SW 1271 (cell line): ENCODE measurements at regions not wholly inside any gene's neighbourhood (a gene's known extent, or its start where the extent isn't known, plus 50 kb on each side); places are given as distances from the start of the nearest gene placed in this dataset.

ENCODE experiments used
- DNase-seq, 2 experiments: peaks; one replicate each; lab custom pipeline; 2025; lab: John Stamatoyannopoulos, UW

DNA sequence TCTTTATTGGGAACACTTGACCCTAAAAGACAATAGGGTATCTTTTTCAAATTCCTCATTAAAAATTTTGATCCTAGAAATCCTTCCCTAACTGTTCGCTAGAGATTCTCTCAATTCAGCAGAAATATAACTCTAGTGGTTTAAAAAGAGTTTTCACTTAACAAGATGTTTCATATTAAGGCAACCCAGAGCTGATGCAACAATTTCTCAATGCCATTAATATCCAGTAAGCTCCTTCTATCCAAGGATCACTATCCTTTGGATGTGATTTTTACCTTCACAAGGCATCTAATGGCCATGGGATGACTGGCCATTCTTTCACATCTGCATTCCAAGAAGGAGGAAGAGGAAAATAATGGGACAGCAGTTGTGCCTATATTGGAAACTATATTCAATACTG lies 183.4 kb downstream of the ANKRD50 start:
- no peak for DNase-seq

GRCh38 chr4:124530464-124531077 lies 182.0 kb downstream of the ANKRD50 start:
- DNase-seq, result no peak

- DNase-seq, result no peak
Observed at GRCh38 chr4:124534131-124534530, 178.4 kb downstream of the ANKRD50 start.

GRCh38 chr4:124535003-124535402 lies 177.5 kb downstream of the ANKRD50 start:
- no peak for DNase-seq

GRCh38 chr4:124536946-124537345 lies 175.6 kb downstream of the ANKRD50 start:
- no peak for DNase-seq

- no peak for DNase-seq
Observed at GRCh38 chr4:124537971-124538370, 174.6 kb downstream of the ANKRD50 start.

DNA sequence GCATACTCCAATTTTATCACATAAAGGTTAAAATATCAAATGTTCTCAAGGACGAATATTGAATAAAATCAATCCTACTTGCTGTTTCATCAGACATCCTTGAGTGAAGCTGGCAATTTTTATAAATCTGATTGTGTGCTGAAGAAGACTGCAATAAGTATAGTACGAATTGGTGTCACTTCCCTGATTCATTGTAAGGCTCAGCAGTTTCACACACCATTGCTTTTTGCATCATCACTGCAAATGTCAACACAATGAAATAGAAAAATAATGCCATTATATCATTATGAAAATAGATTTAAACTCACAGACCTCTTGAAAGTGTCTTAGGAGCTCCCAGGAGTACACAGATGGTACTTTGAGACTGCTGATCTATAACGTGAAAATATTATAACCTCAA lies 172.5 kb downstream of the ANKRD50 start:
- DNase-seq, result no peak

DNA sequence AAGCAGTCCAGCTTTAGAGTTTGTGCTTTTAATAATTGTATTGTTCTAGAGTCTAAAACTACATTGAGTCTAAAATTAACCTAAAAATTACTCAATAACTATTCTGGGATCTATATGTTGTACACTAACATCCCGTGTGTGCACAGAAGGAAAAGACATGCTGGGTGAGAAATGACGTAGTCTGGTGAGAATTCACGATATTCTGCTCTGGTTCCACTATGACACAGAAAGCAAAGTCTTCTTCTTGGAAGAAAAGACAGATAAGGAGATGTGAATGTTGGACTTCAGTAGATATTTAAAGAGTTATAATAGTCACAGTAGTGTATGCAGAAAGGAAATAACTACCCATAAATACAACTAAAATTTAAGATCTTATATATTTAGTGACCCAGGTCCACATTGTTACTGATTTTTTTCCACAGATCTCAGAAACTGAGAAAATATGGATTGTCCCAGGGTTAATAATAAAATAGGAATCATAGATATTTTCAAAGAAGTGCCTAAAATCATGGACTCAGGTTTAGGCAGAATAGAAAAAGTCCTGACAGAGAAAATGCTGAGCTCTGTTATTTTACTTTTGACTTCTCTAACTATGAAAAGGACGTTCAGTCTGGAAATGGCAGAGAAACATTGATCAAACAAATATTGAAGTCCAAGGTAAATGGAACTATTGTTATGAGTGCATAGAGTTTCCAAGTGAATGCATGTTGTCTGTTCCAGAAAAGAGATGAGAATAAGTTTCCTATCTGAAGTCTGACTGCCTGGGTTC lies 170.7 kb downstream of the ANKRD50 start:
- no peak for DNase-seq

GRCh38 chr4:124555959-124556358 lies 156.6 kb downstream of the ANKRD50 start:
- no peak for DNase-seq

DNA sequence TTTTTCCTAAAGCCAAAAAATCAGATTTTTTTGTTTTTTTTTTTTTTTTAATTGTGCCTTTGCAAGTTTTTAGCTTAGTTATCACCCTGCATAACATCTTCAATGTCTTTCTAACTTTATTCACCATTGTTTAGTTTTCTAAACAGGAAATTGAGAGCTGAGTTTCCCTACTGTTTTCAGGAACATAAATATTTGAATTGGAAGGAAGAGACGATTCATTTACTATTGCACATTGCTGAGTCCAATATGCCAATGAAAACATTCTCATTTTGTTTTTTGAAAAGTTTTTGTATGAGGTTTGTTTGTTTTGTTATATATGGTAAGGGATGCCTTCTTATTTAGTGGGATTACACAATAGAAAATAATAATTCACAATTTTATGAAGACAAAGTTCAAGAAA lies 148.4 kb downstream of the ANKRD50 start:
- no peak for DNase-seq

GRCh38 chr4:124565371-124565770 lies 147.2 kb downstream of the ANKRD50 start:
- no peak for DNase-seq

GRCh38 chr4:124566030-124566429 lies 146.5 kb downstream of the ANKRD50 start:
- DNase-seq, result no peak

DNA sequence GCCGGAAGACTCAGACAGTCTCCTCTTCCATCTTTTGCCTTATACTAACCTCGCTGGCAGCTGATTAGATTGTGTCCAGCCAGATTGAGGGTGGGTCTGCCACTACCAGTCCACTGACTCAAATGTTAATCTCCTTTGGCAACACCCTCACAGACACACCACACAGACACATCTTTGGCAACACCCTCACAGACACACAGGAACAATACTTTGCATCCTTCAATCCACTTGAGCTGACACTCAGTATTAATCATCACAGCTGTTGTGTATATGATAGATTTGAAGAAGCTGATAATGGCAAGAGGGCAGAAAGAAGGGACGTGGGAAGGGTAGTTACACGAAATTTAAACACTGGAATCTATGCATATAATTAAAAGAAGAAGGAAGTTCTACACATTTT lies 139.5 kb downstream of the ANKRD50 start:
- DNase-seq, result no peak

- no peak for DNase-seq
Observed at GRCh38 chr4:124579896-124580295, 132.6 kb downstream of the ANKRD50 start.

DNA sequence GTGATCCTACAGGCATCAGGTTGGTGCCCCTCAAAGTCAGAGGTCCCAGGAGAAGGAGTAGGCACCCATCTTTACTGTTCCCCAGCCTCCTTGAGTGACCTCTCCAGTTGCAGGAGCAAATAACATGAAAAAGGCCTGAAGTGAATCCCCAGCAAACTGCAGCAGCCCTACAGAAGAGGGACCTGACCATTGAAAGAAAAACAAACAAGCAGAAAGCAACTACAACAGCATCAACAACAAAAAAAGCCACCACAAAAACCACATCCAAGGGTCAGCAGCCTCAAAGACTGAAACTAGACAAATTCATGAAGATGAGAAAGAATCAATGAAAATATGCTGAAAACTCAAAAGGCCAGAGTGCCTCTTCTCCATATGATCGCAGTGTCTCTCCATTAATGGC lies 128.7 kb downstream of the ANKRD50 start:
- no peak for DNase-seq

- DNase-seq, result no peak
Observed at GRCh38 chr4:124589786-124590185, 122.7 kb downstream of the ANKRD50 start.

DNA sequence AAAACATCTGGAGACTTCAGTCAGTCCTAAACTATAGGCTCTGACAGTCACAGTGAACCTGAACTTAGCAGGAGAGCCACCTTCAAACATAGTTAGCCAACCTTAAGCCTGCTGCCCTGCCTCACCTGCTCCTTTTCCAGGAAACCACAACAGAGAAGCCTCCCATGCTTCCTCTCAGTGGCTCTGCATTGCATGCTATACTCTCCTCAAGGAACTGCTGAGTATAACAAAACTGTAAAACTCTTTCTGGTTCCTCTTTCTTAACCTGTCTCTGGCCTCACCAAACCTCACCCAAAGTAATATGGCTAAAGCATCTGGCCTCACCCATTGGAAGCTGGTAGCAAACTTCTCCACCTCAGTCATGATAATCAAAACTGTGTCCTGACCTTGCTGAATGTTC lies 122.1 kb downstream of the ANKRD50 start:
- DNase-seq, result no peak

DNA sequence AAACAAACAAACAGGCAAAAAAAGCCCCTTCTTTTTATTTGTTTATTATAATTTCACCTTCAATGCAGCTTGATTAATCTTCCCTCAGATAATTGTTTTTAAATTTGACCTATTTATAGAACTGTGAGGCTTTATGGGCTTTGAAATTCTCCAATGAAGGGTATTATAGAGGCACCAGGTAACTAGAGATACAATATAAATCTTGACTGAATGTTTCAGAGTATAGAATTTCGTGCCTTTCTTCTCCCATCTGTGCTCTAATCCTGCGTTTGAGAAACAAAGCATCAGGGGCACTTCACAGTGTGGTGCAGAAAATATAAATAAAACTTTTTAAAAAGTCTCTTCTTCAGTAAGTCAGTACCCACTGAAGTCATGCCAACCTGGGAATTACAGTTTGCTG lies 120.9 kb downstream of the ANKRD50 start:
- DNase-seq, result no peak

DNA sequence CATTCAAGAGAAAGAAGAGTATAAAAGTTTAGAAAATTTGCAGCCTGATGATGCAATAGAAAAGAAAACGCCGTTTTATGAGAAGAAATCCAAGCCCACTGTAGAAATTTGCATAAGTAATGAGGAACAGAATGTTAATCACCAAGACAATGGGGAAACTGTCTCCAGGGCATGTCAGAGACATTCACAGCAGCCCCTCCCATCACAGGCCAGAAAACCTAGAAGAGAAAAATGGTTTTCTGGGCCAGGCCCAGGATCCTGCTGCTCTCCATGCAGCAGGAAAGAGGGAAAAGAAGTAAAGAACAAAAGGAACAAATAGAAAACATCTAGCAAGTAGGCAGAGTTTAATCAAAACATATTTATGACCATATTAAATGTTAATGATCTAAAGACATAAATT lies 119.0 kb downstream of the ANKRD50 start:
- DNase-seq, result no peak

- DNase-seq, result no peak
Observed at GRCh38 chr4:124594945-124595344, 117.6 kb downstream of the ANKRD50 start.

GRCh38 chr4:124596816-124597215 lies 115.7 kb downstream of the ANKRD50 start:
- DNase-seq, result no peak

GRCh38 chr4:124610211-124610610 lies 102.3 kb downstream of the ANKRD50 start:
- no peak for DNase-seq
